ENCODE measurements at regions not wholly inside any gene's neighbourhood (a gene's known extent, or its start where the extent isn't known, plus 50 kb on each side); places are given as distances from the start of the nearest gene placed in this dataset.

- no peaks in the 10 kb centered on the region for H3K27me3 ChIP-seq
- intact Hi-C loops (cut with DNase I; ENCODE audit: low total_unique reads) (no loop called here), in situ Hi-C loops (cut with MboI; ENCODE audit: low pct_ligation_motif_present in 1 of 4, low pct_unique_long_range_greater_than_20kb in 1 of 4, low sequenced_read_pairs in 3 of 4) (no loop called here)
- no peaks in the 10 kb centered on the region for H3K36me3 ChIP-seq
- no peak overlapping the region for H3K27ac ChIP-seq
- DNase-seq = no peak
- TF ChIP-seq POLR2A (IDR thresholded peaks at IDR 0.05) = no peak
- no peaks in the 10 kb centered on the region for H3K4me1 ChIP-seq
- no peaks in the 10 kb centered on the region for H3K9me3 ChIP-seq
- no peak overlapping the region for H3K4me3 ChIP-seq
Observed at GRCh38 chr1:208791456-208791855, 547.3 kb upstream of the PLXNA2 start.

- no peaks in the 10 kb centered on the region for H3K27me3 ChIP-seq
- DNase-seq = no peak
- H3K9me3 ChIP-seq = no peaks in the 10 kb centered on the region
- no peak overlapping the region for H3K27ac ChIP-seq
- H3K4me3 ChIP-seq = no peak overlapping the region
- no peaks in the 10 kb centered on the region for H3K4me1 ChIP-seq
- TF ChIP-seq EP300 (IDR thresholded peaks at IDR 0.05; ENCODE audit: low read depth) (no peak), CTCF (IDR thresholded peaks at IDR 0.05) (no peak), POLR2AphosphoS5 (IDR thresholded peaks at IDR 0.05) (no peak), POLR2A (IDR thresholded peaks at IDR 0.05) (no peak)
- 63 to 68% methylated on average over 2 of the region's 2 CpGs for WGBS, 2 donors (ENCODE audit: low coverage in 1 of 2)
- intact Hi-C loops (cut with DNase I; ENCODE audit: low total_unique reads) (no loop called here), in situ Hi-C loops (cut with MboI; ENCODE audit: low pct_ligation_motif_present in 1 of 4, low pct_unique_long_range_greater_than_20kb in 1 of 4, low sequenced_read_pairs in 3 of 4) (no loop called here)
- no peaks in the 10 kb centered on the region for H3K36me3 ChIP-seq
Observed at GRCh38 chr1:208793861-208794345, 549.7 kb upstream of the PLXNA2 start.

- TF ChIP-seq POLR2AphosphoS5 (IDR thresholded peaks at IDR 0.05) (no peak), CTCF (IDR thresholded peaks at IDR 0.05) (no peak), POLR2A (IDR thresholded peaks at IDR 0.05) (no peak), EP300 (IDR thresholded peaks at IDR 0.05; ENCODE audit: low read depth) (no peak)
- H3K4me1 ChIP-seq = no peaks in the 10 kb centered on the region
- H3K27me3 ChIP-seq = no peaks in the 10 kb centered on the region
- no peak overlapping the region for H3K27ac ChIP-seq
- no peak for DNase-seq
- H3K4me3 ChIP-seq = no peak overlapping the region
- no peaks in the 10 kb centered on the region for H3K36me3 ChIP-seq
- intact Hi-C loops (cut with DNase I; ENCODE audit: low total_unique reads) (no loop called here), in situ Hi-C loops (cut with MboI; ENCODE audit: low pct_ligation_motif_present in 1 of 4, low pct_unique_long_range_greater_than_20kb in 1 of 4, low sequenced_read_pairs in 3 of 4) (no loop called here)
- WGBS, 2 donors (ENCODE audit: low coverage in 1 of 2) = 76 to 83% methylated on average over 1 of the region's 1 CpG
- H3K9me3 ChIP-seq = no peaks in the 10 kb centered on the region
Observed at GRCh38 chr1:208799186-208799585, 555.0 kb upstream of the PLXNA2 start.

- intact Hi-C loops (cut with DNase I; ENCODE audit: low total_unique reads) (loop anchor here (1.0 kb wide), 1 partner anchor 23 kb away; no protein-coding TSS in a partner anchor), in situ Hi-C loops (cut with MboI; ENCODE audit: low pct_ligation_motif_present in 1 of 4, low pct_unique_long_range_greater_than_20kb in 1 of 4, low sequenced_read_pairs in 3 of 4) (no loop called here)
- Histone ChIP-seq H3K27me3 (no peaks in the 10 kb centered on the region), H3K9me3 (no peaks in the 10 kb centered on the region), H3K4me1 (no peaks in the 10 kb centered on the region), H3K36me3 (no peaks in the 10 kb centered on the region), H3K27ac (no peak overlapping the region), H3K4me3 (no peak overlapping the region)
- no peak for TF ChIP-seq POLR2A (IDR thresholded peaks at IDR 0.05)
- no peak for TF ChIP-seq CTCF (IDR thresholded peaks at IDR 0.05)
- no peak for TF ChIP-seq POLR2AphosphoS5 (IDR thresholded peaks at IDR 0.05)
- no peak for TF ChIP-seq EP300 (IDR thresholded peaks at IDR 0.05; ENCODE audit: low read depth)
- WGBS, 2 donors (ENCODE audit: low coverage in 1 of 2) = 62 to 65% methylated on average over 8 to 9 of the region's 9 CpGs
- no peak for DNase-seq
Observed at GRCh38 chr1:208803011-208803811, 559.0 kb upstream of the PLXNA2 start.
